HG03520 (cell line): ENCODE measurements at regions not wholly inside any gene's neighbourhood (a gene's known extent, or its start where the extent isn't known, plus 50 kb on each side); places are given as distances from the start of the nearest gene placed in this dataset.

Source experiments
- ATAC-seq: cut with Tn5 transposase; IDR thresholded peaks from one replicate; pipeline ENCODE4 v1.9.1; 2021; ENCODE audit warnings: mild to moderate bottlenecking, moderate library complexity; ENCODE audit not compliant: unreplicated experiment

- ATAC-seq: no peak
Measured at GRCh38 chr3:160163229-160163878, 61.9 kb upstream of the C3orf80 start.

- no peak for ATAC-seq
Measured at GRCh38 chr3:160168246-160168645, 57.0 kb upstream of the C3orf80 start.

GRCh38 chr3:160169139-160169976, 55.9 kb upstream of the C3orf80 start:
- ATAC-seq: no peak

GRCh38 chr3:160170409-160171370, 54.5 kb upstream of the C3orf80 start:
- ATAC-seq: peak; percentile 62

- ATAC-seq: no peak
Measured at GRCh38 chr3:160171813-160172212, 53.4 kb upstream of the C3orf80 start.

- ATAC-seq: no peak
Measured at GRCh38 chr3:160174621-160175020, 50.6 kb upstream of the C3orf80 start.
